ENCODE measurements at regions not wholly inside any gene's neighbourhood (a gene's known extent, or its start where the extent isn't known, plus 50 kb on each side); places are given as distances from the start of the nearest gene placed in this dataset.

GRCh38 chr7:106777674-106778299 is 87.3 kb upstream of the PIK3CG start:
- TF ChIP-seq CTCF (tag by site-specific recombination; IDR thresholded peaks at IDR 0.05) (no peak), ZNF221 (tag by site-specific recombination; IDR thresholded peaks at IDR 0.05; ENCODE audit: borderline replicate concordance) (no peak), SETDB1 (IDR thresholded peaks at IDR 0.05; ENCODE audit: insufficient read length, low read length) (no peak), KLF7 (tag by site-specific recombination; IDR thresholded peaks at IDR 0.05; ENCODE audit: borderline replicate concordance) (no peak), ZNF843 (tag by site-specific recombination; IDR thresholded peaks at IDR 0.05) (no peak), ZNF704 (tag by site-specific recombination; IDR thresholded peaks at IDR 0.05) (no peak), SALL2 (tag by site-specific recombination; IDR thresholded peaks at IDR 0.05; ENCODE audit: borderline replicate concordance) (no peak), ZNF473 (tag by site-specific recombination; IDR thresholded peaks at IDR 0.05) (no peak), ZNF530 (tag by site-specific recombination; IDR thresholded peaks at IDR 0.05; ENCODE audit: low read depth) (no peak)
